Transverse colon (tissue), 3 donors: ENCODE measurements at regions not wholly inside any gene's neighbourhood (a gene's known extent, or its start where the extent isn't known, plus 50 kb on each side); places are given as distances from the start of the nearest gene placed in this dataset.

Source experiments
- CTCF ChIP-seq, 5 experiments: fragments of 200-600 bp in 3 of 5; fragments of 450-650 bp in 2 of 5; sonication (generic) in 3 of 5; IDR thresholded peaks; 1 replicate in 2 of 5; 2 replicates in 3 of 5; pipeline ENCODE4 v1.5.1; 2016 to 2017; ENCODE audit warnings: antibody characterized with exemption in 5 of 5, inconsistent platforms in 3 of 5, mild to moderate bottlenecking in 2 of 5, moderate library complexity in 1 of 5
- EP300 ChIP-seq: sonication (generic); formaldehyde crosslinking; IDR thresholded peaks from one replicate; pipeline ENCODE4 v1.6.1; 2017; ENCODE audit warnings: antibody characterized with exemption, low read depth
- POLR2A ChIP-seq: fragments of 450-650 bp; IDR thresholded peaks from one replicate; pipeline ENCODE4 v1.6.1; 2016; ENCODE audit warnings: antibody characterized with exemption, mild to moderate bottlenecking, moderate library complexity

- TF ChIP-seq EP300 (no peak), CTCF (IDR thresholded peaks at IDR 0.05) (peak in 3 of 5 experiments; percentile 13 to 24 (median 23)), POLR2A (no peak)
These were observed 300.0 kb upstream of the SMIM21 start for GRCh38 chr18:75727456-75727855.
